ENCODE measurements at regions not wholly inside any gene's neighbourhood (a gene's known extent, or its start where the extent isn't known, plus 50 kb on each side); places are given as distances from the start of the nearest gene placed in this dataset.
"Not testable (repeated sequence)": the region's sequence is repeated elsewhere in the genome, so short reads cannot be mapped to it uniquely, and the experiment has no call there.

DNA sequence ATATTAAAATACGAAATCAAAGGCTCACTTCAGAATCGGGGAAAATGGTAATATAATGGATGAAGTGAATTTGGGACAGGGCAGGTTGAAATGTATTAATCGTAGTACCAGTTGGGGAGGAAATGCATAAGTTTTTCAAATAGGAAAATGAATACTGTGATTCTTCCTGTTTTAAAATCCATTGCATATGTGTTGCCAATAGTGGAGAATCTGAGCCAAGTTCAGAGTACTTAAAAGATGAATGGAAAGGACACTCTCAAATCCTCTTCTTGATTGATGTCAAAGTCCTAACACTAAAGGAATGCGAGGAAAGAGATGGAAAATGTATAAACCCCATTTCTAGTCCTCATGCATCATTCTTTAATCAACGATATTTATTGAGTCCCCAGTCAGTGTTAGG is 160.9 kb upstream of the CCNG1 start:
- Mint-ChIP-seq H3K4me1 (ENCODE audit: unreplicated experiment) (no peaks in the 10 kb centered on the region), H3K27me3 (no peaks in the 10 kb centered on the region), H3K9me3 (no peaks in the 10 kb centered on the region), H3K4me3 (no peak overlapping the region), H3K36me3 (no peaks in the 10 kb centered on the region), H3K27ac (no peak overlapping the region)
- TF ChIP-seq, protein P1, sequence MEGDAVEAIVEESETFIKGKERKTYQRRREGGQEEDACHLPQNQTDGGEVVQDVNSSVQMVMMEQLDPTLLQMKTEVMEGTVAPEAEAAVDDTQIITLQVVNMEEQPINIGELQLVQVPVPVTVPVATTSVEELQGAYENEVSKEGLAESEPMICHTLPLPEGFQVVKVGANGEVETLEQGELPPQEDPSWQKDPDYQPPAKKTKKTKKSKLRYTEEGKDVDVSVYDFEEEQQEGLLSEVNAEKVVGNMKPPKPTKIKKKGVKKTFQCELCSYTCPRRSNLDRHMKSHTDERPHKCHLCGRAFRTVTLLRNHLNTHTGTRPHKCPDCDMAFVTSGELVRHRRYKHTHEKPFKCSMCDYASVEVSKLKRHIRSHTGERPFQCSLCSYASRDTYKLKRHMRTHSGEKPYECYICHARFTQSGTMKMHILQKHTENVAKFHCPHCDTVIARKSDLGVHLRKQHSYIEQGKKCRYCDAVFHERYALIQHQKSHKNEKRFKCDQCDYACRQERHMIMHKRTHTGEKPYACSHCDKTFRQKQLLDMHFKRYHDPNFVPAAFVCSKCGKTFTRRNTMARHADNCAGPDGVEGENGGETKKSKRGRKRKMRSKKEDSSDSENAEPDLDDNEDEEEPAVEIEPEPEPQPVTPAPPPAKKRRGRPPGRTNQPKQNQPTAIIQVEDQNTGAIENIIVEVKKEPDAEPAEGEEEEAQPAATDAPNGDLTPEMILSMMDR (conservative IDR thresholded peaks at IDR 0.05) = no peak
- no peak for DNase-seq (ENCODE audit: extremely low spot score, unreplicated experiment)

GRCh38 chr5:163280897-163281296 is 156.5 kb upstream of the CCNG1 start:
- not testable (repeated sequence) for H3K4me3 Mint-ChIP-seq; DNase-seq (ENCODE audit: extremely low spot score, unreplicated experiment); H3K4me1 Mint-ChIP-seq (ENCODE audit: unreplicated experiment); H3K27me3 Mint-ChIP-seq; H3K9me3 Mint-ChIP-seq; H3K27ac Mint-ChIP-seq; H3K36me3 Mint-ChIP-seq

GRCh38 chr5:163281512-163281911 is 155.9 kb upstream of the CCNG1 start:
- Mint-ChIP-seq H3K27ac (no peak overlapping the region), H3K36me3 (no peaks in the 10 kb centered on the region), H3K9me3 (no peaks in the 10 kb centered on the region), H3K4me3 (no peak overlapping the region), H3K4me1 (ENCODE audit: unreplicated experiment) (no peaks in the 10 kb centered on the region), H3K27me3 (no peaks in the 10 kb centered on the region)
- TF ChIP-seq, protein P1 (conservative IDR thresholded peaks at IDR 0.05) = no peak
- DNase-seq (ENCODE audit: extremely low spot score, unreplicated experiment) = no peak

GRCh38 chr5:163293836-163294235 is 143.6 kb upstream of the CCNG1 start:
- TF ChIP-seq, protein P1 (conservative IDR thresholded peaks at IDR 0.05) = no peak
- H3K27ac Mint-ChIP-seq = no peak overlapping the region
- no peak for DNase-seq (ENCODE audit: extremely low spot score, unreplicated experiment)
- peaks cover 3% of the 10 kb centered on the region for H3K27me3 Mint-ChIP-seq
- no peaks in the 10 kb centered on the region for H3K9me3 Mint-ChIP-seq
- no peaks in the 10 kb centered on the region for H3K4me1 Mint-ChIP-seq (ENCODE audit: unreplicated experiment)
- no peak overlapping the region for H3K4me3 Mint-ChIP-seq
- no peaks in the 10 kb centered on the region for H3K36me3 Mint-ChIP-seq

- H3K4me3 Mint-ChIP-seq = no peak overlapping the region
- H3K9me3 Mint-ChIP-seq = no peaks in the 10 kb centered on the region
- H3K27ac Mint-ChIP-seq = no peak overlapping the region
- TF ChIP-seq, protein P1 (conservative IDR thresholded peaks at IDR 0.05) = no peak
- no peaks in the 10 kb centered on the region for H3K4me1 Mint-ChIP-seq (ENCODE audit: unreplicated experiment)
- no peak for DNase-seq (ENCODE audit: extremely low spot score, unreplicated experiment)
- no peaks in the 10 kb centered on the region for H3K27me3 Mint-ChIP-seq
- H3K36me3 Mint-ChIP-seq = no peaks in the 10 kb centered on the region
Measured at GRCh38 chr5:163303718-163304117, 133.7 kb upstream of the CCNG1 start.

DNA sequence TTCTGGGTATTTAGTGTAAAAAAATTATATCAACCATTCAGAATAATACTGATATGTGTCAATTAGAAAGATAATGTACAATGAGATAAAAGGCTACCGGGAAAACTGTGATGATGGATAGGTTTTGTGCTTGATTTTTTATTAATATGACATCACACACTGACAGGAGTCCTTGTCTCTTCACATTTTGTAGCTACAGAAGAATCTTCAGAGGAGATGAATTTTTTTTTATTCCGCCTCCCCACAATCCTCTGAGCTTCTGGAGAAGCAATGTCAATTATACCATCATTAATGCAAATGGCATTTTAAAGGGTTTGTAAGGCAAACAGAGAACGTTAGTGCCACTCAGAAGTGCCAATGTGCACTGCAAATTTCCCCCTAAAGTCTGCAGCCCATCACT is 131.7 kb upstream of the CCNG1 start:
- no peaks in the 10 kb centered on the region for H3K36me3 Mint-ChIP-seq

More for the DNA sequence above, 131.7 kb upstream of the CCNG1 start:
- Mint-ChIP-seq H3K27me3 (peaks cover 4% of the 10 kb centered on the region), H3K9me3 (no peaks in the 10 kb centered on the region), H3K27ac (no peak overlapping the region), H3K4me3 (no peak overlapping the region), H3K4me1 (ENCODE audit: unreplicated experiment) (no peaks in the 10 kb centered on the region)
- DNase-seq (ENCODE audit: extremely low spot score, unreplicated experiment) = no peak
- TF ChIP-seq, protein P1 (conservative IDR thresholded peaks at IDR 0.05) = no peak

All from type B pancreatic cell (in vitro differentiated cells).